ENCODE measurements at regions not wholly inside any gene's neighbourhood (a gene's known extent, or its start where the extent isn't known, plus 50 kb on each side); places are given as distances from the start of the nearest gene placed in this dataset.
A peak's percentile ranks its signal among the peaks of the same experiment; 100 is the strongest.
"Not testable (repeated sequence)": the region's sequence is repeated elsewhere in the genome, so short reads cannot be mapped to it uniquely, and the experiment has no call there.

DNA sequence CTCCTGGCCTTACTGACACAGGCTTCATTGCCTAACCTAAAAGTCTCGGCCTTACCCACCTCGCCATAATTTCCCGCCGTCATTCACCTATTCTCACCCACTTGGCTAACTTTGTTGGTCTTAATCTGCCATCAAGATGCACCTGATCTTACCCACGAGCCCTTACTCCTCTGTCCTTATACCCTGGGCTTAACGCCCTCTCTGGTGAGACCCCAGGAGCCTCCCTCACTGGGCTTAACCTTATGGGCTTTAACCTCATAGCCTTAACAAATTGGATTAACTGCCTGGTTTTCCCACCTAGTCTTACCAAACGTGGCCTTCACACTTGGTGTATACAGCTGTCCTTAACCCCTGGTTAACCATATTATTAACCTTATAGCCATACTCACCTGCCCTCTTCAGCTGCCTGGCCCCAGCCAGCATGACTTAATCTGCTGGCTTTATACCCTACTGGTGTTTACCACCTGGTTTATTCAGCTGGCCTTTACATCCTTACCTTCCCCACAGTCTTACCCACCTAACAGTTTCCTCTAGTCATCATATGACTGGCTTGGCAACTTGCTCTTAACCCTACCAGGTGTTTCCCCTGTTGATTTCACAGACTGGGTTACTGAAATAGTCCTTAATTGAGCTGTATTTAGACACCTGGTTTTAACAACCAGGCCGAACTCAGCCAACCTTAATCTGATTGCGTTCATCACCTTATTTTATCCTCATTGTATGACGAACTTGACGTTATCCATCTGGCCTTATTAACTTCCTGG lies 132.0 kb upstream of the ZSWIM2 start:
- POLR2A ChIA-PET: no interaction called here
- no peak for DNase-seq
- Mint-ChIP-seq H3K4me1 (no peaks in the 10 kb centered on the region), H3K27me3 (no peaks in the 10 kb centered on the region), H3K4me3 (no peak overlapping the region), H3K9me3 (peaks cover 0 to 22% (median 2%) of the 10 kb centered on the region in 9 donors), H3K36me3 (no peaks in the 10 kb centered on the region), H3K27ac (no peak overlapping the region)
- ATAC-seq: no peak

DNA sequence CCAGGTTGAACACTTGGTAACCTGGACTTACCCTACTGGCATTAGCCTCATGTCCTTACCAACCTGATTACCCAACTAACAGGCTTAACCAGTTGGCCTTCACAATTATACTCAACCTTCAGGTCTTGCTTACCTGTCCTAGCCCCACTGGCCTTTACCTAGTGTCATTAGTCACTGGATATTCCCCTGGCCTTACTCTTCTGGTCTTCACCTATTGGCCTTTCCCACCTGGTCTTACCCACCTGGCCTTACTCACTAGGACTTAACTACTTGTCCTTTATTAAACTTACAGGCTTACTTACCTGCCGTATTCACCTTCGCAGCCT lies 131.1 kb upstream of the ZSWIM2 start:
- H3K27ac Mint-ChIP-seq: no peak overlapping the region
- ATAC-seq: peak in 1 of 2 donors; percentile 6
- no peak overlapping the region for H3K4me3 Mint-ChIP-seq
- no peak for DNase-seq
- peaks cover 0 to 13% (median 0%) of the 10 kb centered on the region in 9 donors for H3K9me3 Mint-ChIP-seq
- H3K36me3 Mint-ChIP-seq: no peaks in the 10 kb centered on the region
- POLR2A ChIA-PET: no interaction called here
- no peaks in the 10 kb centered on the region for H3K27me3 Mint-ChIP-seq
- H3K4me1 Mint-ChIP-seq: no peaks in the 10 kb centered on the region

DNA sequence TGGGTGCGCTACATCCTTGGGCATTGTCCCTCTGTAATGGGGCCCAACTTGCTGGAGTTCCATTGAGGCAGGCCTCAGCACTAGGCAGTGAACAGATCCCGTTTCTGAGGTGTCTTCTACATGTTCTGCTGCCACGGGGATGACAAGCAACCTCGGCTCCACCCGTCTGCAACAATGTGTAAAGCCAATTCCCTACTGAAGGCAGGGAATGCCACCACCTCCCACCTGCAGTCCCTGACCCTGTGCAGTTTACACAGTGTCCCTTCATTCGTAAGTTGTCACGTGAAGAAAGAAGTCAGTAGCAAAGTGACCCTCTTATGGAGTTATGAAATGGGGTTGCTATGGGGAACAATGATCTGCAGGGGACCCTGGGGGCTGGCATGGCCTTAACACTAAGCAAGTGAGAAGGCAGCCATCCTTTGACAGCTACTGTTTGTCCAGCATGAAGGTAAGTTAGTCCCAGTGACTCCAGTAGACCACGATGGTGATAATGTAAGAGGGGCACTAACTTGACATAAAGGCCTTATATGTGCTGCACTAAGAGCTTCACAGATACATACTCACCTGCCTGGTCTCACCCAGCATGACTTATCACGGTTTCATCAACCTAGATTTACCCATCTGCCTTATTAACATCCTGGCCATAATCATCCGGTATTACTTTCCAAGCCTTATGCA lies 130.6 kb upstream of the ZSWIM2 start:
- ATAC-seq (peak in 1 of 2 donors; percentile 31), DNase-seq (no peak)
- H3K9me3 Mint-ChIP-seq: peaks cover 0 to 8% (median 0%) of the 10 kb centered on the region in 9 donors
- POLR2A ChIA-PET: no interaction called here
- H3K36me3 Mint-ChIP-seq: no peaks in the 10 kb centered on the region
- H3K4me3 Mint-ChIP-seq: no peak overlapping the region
- H3K27me3 Mint-ChIP-seq: no peaks in the 10 kb centered on the region
- no peak overlapping the region for H3K27ac Mint-ChIP-seq
- no peaks in the 10 kb centered on the region for H3K4me1 Mint-ChIP-seq

DNA sequence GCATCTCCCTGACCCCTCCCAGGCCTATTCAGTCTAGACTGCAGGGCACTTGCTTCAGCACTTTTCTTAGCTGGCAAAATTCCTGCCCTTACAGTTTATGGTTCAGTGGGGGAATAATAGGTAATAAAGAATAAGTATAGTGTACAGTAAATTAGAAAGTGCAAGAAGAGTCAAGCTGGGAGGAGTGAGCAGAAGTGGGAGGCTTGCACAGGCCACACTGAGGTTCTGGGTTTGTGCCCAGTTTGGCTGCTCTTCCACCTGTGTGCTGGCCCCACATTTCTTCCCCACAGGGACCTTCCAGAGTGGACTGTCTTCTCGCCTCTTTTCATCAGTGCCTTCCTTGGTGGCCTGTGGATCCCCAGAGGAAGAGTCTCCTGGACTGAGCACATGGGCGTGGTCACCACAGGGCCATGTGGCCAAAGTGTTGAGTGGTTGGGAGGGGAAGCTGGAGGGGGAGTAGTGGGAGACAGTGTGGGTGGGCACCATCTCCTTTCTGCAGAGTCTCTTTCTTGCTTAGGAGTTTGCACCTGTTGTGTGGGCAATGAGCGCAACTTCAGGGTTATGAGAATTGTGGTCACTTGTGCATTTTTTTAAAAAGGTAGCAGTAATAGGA lies 128.6 kb upstream of the ZSWIM2 start:
- POLR2A ChIA-PET: no interaction called here
- Mint-ChIP-seq H3K4me3 (no peak overlapping the region), H3K36me3 (no peaks in the 10 kb centered on the region), H3K4me1 (no peaks in the 10 kb centered on the region), H3K9me3 (peaks cover 0 to 2% (median 0%) of the 10 kb centered on the region in 9 donors), H3K27ac (no peak overlapping the region), H3K27me3 (no peaks in the 10 kb centered on the region)
- ATAC-seq (no peak), DNase-seq (no peak)

DNA sequence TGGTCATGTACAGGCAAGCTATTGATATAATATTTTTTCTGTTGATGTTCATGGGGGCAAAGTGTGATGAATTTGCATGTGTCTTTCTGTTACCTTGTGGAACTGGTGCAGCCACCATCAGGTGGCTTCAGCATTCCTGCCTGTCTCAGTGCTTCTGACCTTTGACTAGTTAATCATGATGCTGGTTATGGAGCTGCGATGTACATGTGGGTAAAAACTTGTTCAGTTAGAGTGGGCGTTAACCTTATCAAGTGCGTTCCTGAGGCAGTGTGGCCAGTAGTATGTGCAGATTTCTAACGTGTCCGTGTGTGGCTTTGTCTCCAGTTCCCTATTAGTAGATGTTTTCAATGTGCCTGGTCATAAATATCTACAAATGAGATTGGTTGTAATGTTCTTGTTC lies 127.4 kb upstream of the ZSWIM2 start:
- DNase-seq: no peak
- no peak overlapping the region for H3K27ac Mint-ChIP-seq
- POLR2A ChIA-PET: no interaction called here
- ATAC-seq: no peak
- H3K36me3 Mint-ChIP-seq: no peaks in the 10 kb centered on the region
- H3K27me3 Mint-ChIP-seq: no peaks in the 10 kb centered on the region
- no peak overlapping the region for H3K4me3 Mint-ChIP-seq
- H3K4me1 Mint-ChIP-seq: no peaks in the 10 kb centered on the region
- peaks cover 0 to 2% (median 0%) of the 10 kb centered on the region in 9 donors for H3K9me3 Mint-ChIP-seq

DNA sequence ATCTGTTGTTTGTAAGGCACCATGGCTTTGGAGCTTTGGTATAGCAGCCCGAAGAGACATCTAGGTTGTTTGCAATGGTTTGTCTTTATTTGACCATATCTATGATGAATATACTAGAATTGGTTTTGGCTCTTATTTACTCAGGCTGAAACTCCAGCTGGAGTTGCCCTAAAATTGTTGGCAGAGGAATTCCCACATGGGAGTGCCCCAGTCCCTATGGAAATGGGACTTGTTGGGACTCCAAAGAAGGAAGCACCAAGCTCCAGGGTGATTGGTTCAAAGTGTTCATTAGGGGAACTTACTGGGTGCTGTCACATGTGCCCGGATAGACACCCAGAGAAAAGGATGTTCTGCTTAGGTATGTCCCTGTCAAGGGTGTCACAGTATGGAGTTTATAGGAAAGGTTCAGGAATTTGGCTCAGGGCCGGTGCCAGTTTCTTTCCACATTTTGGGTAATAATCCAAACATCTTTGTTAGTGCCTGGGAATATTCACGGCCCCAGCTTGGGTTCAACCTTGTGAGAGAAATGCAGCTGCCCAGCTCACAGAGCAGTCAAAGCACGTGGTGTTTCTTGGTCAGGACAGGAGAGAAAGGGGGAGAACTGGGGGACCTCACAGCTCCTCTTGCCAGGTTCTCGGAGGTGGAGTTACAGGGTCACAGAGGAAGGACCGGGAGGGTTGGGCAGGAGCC lies 123.5 kb upstream of the ZSWIM2 start:
- H3K9me3 Mint-ChIP-seq: peaks cover 0 to 2% (median 0%) of the 10 kb centered on the region in 9 donors
- no peaks in the 10 kb centered on the region for H3K4me1 Mint-ChIP-seq
- H3K4me3 Mint-ChIP-seq: no peak overlapping the region
- peaks cover 0 to 2% (median 0%) of the 10 kb centered on the region in 5 donors for H3K27me3 Mint-ChIP-seq
- DNase-seq (no peak), ATAC-seq (no peak)
- POLR2A ChIA-PET: no interaction called here
- no peak overlapping the region for H3K27ac Mint-ChIP-seq
- no peaks in the 10 kb centered on the region for H3K36me3 Mint-ChIP-seq

DNA sequence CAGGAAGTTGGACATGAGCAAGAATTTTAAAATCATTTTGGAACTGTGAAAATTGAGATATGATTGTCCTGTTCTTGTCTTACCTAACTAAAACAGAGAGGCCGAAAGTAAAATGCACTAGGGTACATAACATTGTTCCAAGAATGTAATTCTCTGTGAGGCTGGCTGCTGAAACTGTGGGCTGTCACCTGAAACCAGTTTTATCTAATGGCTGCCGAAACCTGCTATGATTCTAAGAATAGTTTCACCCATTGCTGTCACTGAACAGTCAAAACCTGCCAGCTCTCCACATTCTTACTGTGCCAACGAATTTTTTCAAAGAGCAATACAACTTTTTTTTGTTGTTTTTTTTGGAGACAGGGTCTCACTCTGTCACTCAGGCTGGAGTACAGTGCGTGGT lies 119.3 kb upstream of the ZSWIM2 start:
- POLR2A ChIA-PET: no interaction called here
- DNase-seq (no peak), ATAC-seq (no peak)
- Mint-ChIP-seq H3K27ac (no peak overlapping the region), H3K9me3 (peaks cover 0 to 1% (median 0%) of the 10 kb centered on the region in 9 donors), H3K4me1 (no peaks in the 10 kb centered on the region), H3K36me3 (no peaks in the 10 kb centered on the region), H3K27me3 (peaks cover 0 to 2% (median 0%) of the 10 kb centered on the region in 5 donors), H3K4me3 (no peak overlapping the region)

DNA sequence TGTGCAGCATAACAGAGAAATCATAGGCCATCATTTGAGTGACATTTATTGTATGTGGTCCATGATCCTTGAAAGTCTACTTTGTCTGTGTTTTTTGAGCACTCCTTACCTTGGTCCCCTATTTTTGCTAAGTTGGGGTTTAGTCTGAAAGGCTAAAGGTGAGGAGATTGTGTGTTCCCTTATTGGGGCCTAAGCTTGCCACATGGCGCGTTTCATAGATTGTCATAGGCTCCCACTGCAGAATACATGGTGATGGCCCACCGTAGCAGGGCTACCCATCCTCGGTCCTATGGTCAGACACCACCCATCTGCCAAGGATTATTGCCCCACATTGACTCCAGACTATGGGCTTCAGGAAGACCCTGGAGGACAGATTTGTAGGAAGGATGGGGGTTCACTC lies 117.0 kb upstream of the ZSWIM2 start:
- Mint-ChIP-seq H3K4me1 (no peaks in the 10 kb centered on the region), H3K36me3 (no peaks in the 10 kb centered on the region), H3K4me3 (no peak overlapping the region), H3K9me3 (peaks cover 0 to 4% (median 0%) of the 10 kb centered on the region in 9 donors), H3K27ac (no peak overlapping the region), H3K27me3 (peaks cover 0 to 2% (median 0%) of the 10 kb centered on the region in 5 donors)
- POLR2A ChIA-PET: no interaction called here
- ATAC-seq: no peak
- no peak for DNase-seq

DNA sequence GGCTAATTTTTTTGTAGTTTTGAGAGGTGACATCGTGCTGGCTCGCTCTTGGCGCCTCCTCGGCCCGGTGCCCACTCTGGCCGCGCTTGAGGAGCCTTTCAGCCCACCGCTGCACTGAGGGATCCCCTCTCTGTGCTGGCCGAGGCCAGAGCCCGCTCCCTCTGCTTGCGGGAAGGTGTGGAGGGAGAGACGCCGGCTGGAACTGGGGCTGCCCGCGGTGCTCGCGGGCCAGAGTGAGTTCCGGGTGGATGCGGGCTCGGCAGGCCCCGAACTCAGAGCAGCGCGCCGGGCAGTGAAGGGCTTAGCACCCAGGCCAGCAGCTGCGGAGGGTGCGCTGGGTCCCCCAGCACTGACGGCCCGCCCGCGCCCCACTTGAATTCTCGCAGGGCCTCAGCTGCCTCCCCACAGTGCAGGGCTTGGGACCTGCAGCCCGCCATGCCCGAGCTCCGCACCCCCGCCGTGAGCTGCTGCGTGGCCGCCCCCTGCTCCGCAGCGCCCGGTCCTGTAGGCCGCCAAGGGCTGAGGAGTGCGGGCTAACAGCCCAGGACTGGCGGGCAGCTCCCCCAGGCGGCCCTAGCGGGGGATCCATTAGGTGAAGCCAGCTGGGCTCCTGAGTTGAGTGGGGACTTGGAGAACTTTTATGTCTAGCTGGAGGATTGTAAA lies 113.2 kb upstream of the ZSWIM2 start:
- ATAC-seq: no peak
- no peak overlapping the region for H3K27ac Mint-ChIP-seq
- no peak for DNase-seq
- no peaks in the 10 kb centered on the region for H3K4me1 Mint-ChIP-seq
- H3K9me3 Mint-ChIP-seq: peaks cover 0 to 4% (median 0%) of the 10 kb centered on the region in 9 donors
- POLR2A ChIA-PET: no interaction called here
- H3K27me3 Mint-ChIP-seq: no peaks in the 10 kb centered on the region
- no peak overlapping the region for H3K4me3 Mint-ChIP-seq
- H3K36me3 Mint-ChIP-seq: no peaks in the 10 kb centered on the region

DNA sequence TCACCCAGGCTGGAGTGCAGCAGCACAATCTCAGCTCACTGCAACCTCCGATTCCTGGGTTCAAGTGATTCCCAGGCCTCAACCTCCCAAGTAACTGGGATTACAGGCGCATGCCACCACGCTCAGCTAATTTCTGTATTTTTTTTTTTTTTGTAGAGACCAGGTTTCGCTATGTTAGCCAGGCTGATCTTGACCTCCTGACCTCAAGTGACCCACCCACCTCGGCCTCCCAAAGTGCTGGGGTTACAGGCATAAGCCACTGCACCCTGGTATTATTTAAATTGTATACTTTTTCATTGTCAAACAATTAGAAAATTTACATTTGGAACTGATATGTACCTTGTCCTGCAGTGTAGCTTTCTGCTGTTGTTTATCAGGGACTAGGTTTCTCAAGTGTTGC lies 111.3 kb upstream of the ZSWIM2 start:
- H3K27me3 Mint-ChIP-seq, H3K36me3 Mint-ChIP-seq, H3K4me1 Mint-ChIP-seq, POLR2A ChIA-PET, ATAC-seq, H3K9me3 Mint-ChIP-seq, H3K27ac Mint-ChIP-seq, DNase-seq, H3K4me3 Mint-ChIP-seq: not testable (repeated sequence)

DNA sequence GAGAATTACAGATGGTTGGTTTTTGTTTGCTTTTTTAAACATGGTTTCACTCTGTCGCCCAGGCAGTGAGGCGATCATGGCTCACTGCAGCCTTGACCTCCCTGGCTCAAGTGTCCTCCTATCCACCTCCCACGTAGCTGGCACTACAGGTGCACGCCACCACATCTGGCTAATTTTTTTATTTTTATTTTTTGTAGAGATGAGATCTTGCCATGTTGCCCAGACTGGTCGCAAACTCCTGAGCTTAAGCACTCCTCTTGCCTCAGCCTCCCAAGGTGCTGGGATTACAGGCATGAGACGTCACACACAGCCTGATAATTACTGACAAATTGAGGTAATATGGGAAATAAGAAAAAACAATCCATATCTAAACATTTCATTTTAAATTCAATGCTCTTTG lies 110.5 kb upstream of the ZSWIM2 start:
- no peaks in the 10 kb centered on the region for H3K4me1 Mint-ChIP-seq
- H3K9me3 Mint-ChIP-seq: peaks cover 0 to 4% (median 2%) of the 10 kb centered on the region in 9 donors
- no peak overlapping the region for H3K4me3 Mint-ChIP-seq
- no peaks in the 10 kb centered on the region for H3K36me3 Mint-ChIP-seq
- no peak for DNase-seq
- ATAC-seq: no peak
- no peak overlapping the region for H3K27ac Mint-ChIP-seq
- no peaks in the 10 kb centered on the region for H3K27me3 Mint-ChIP-seq
- POLR2A ChIA-PET: no interaction called here

DNA sequence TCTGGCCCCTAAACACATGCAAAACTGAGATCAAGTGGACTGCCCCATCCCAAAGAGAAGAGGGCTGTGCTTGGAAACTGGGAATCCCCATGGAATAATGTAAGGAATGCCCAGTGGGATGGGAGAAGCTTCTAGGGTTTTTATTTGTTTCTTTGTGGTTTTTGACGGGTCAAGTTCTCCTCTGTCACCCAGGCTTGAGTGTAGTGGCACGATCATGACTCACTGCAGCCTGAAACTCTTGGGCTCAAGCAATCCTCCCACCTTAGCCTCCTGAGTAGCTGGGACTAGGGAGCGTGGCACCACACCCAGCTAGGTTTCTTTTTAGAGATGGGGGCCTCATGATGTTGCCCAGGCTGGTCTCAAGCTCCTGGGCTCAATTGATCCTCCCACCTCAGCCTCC lies 101.7 kb upstream of the ZSWIM2 start:
- DNase-seq (no peak), ATAC-seq (no peak)
- Mint-ChIP-seq H3K27me3 (peaks cover 0 to 2% (median 0%) of the 10 kb centered on the region in 5 donors), H3K9me3 (peaks cover 0 to 3% (median 0%) of the 10 kb centered on the region in 9 donors), H3K4me1 (peaks cover 8 to 17% (median 12%) of the 10 kb centered on the region in 4 donors), H3K27ac (peak overlapping the region in 1 of 10 donors; percentile 53), H3K36me3 (no peaks in the 10 kb centered on the region), H3K4me3 (peak overlapping the region in 1 of 10 donors; percentile 45)
- POLR2A ChIA-PET: no interaction called here

All from naive thymus-derived CD8-positive, alpha-beta T cell (primary cell).